ENCODE measurements at regions not wholly inside any gene's neighbourhood (a gene's known extent, or its start where the extent isn't known, plus 50 kb on each side); places are given as distances from the start of the nearest gene placed in this dataset.

DNA sequence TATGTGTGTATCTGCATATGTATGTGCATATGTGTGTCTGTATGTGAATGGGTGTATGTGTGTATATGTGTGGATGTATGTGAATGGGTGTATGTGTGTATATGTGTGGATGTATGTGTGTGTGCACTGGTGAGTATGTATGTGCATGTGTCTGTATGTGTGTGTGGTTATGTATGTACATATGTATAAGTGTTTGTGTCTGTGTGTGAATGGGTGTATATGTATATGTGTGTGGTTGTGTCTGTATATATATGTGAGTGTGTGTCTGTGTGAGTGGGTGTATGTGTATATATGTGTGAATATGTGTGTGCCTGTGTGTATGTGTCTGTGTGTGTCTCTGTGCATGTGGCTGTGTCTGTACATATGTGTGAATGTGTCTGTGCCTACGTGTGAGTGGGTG is 748.4 kb upstream of the HS6ST1 start:
- no peak for DNase-seq (ENCODE audit: extremely low read depth in 1 of 2, low read depth in 1 of 2)

DNA sequence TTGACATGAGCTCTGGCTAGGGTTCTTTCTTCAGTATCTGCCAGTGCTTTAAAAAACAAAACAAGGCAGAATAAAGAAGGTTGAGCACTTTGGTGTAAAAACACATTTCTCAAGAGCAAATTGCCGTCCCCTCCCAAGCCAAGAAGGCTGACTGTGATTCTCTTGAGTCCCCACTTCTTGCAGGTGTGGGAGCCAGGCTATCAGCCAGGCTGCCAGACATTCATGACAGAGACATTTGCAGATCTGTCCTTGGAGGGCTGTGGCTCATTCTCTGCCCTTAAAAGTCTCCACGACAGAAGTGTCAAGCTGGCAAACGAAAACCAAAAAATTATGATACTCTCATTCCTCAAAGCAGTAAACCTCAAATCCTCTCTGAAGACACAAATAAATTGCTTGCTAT is 749.3 kb upstream of the HS6ST1 start:
- DNase-seq (ENCODE audit: extremely low read depth in 1 of 2, low read depth in 1 of 2) = no peak

DNA sequence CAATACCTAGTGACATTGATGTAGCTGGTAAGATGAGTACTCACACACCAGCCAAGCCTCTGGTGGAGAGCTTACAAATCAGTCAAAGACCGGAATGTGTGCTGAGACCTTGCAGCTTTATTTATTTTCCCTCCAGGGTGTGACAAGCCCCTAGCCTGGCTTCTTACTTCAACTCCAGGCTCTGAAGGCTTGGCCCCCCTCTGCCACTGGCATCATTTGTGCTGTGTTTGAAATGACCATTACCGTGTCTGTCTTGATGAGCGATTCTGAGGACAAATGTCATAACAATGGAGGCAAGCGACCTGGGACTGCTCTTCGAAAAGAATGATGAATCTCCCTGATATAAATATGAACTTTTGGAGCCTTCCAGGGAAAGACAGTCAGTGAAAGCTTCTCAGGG is 749.9 kb upstream of the HS6ST1 start:
- no peak for DNase-seq (ENCODE audit: extremely low read depth in 1 of 2, low read depth in 1 of 2)

DNA sequence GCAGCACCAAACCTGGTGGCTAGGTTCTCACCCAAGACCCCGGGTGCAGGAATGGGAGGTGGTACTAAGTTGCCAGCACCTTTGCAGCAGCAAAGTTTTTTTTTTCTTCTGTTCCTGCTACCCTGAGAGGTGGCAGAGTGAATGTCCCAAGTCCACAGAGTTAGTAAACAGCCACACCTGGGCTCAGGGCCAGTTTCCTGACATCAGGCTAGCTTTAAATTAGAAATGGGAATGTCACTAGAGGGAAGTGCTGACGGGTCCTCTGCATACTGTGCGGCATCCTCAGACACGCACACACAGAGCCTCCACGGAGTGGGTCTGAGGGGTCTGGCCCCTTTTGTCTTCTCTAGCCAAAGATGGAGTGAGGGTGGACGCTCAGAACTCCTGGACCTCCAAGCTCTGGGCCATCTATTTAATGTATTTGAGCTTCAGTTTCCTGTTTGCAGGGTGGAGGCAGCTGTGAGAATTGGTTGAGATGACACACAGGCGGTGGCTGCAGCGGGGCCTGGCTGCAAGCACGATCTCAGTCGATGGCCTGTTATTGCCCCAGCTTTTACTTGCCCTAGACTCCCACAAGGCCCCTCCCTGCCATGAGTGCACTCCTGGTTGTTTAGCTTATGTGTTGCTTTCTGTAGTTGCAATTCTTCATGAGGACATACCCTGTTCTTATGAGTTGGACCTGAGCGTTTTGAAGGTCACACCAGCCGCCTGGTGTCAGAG is 751.4 kb upstream of the HS6ST1 start:
- no peak for DNase-seq (ENCODE audit: extremely low read depth in 1 of 2, low read depth in 1 of 2)

DNA sequence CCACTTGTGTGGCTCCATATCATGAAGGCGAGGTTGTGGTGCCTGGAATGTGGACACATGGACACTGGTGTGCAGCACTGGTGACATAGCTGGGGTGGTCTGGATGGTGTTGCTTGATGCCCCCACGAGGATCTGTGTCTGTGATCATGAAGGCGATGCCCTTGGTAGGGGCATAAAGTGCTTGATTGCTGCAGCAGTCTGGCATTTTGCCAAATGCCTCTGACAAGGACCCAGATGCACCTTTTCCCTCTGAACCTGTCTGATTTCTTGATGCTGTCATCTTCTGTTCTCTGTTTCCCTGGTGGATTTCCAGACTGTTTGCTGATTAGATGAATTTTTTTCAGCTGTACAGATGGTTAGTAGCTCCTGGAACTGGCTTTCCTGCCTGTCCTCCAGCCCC is 752.0 kb upstream of the HS6ST1 start:
- no peak for DNase-seq (ENCODE audit: extremely low read depth in 1 of 2, low read depth in 1 of 2)

DNA sequence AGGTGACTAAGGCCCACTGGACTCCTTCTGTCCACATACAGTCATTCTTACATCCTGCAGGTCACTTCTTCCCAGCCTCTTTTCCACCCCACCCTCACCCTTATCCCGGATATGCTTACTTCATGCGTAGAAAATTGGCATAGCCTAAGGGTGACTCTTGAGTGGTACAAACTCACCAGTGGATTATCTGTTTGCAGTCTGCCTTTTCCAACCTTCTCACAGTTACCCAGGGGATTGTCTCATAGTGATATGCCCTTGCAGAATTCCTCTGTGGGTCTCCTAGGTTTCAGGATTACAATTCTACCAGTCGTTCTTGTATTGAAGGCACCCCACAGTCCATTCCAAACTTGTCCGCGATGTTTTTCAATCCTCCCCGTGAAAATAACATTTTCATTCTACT is 752.9 kb upstream of the HS6ST1 start:
- DNase-seq (ENCODE audit: extremely low read depth in 1 of 2, low read depth in 1 of 2) = no peak

DNA sequence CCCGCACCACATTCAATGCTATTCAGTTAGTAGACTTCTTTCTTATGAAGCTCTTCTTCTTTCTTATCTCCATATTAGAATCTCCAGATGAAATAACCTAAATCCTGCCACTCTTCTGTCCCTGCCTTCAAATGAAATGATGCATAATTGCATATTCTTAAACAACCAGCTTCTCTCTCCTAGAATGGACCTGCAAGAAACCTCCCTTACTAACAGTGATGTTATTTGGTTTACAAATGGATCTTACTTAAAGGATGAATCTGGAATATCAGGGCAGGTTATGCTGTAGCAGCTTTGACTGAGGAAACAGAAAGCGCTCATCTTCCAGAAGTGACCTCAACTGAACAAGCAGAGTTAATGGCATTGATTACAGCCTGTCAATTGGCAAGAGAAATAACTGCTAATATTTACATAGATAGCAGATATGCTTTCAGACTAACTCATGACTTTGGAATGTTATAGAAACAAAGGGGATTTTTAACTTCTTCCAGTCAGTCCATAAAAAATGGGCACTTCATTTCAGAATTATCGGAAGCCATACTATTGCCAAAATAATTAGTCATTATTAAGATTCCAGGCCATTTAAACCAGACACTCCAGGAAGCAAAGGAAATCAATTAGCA is 755.7 kb upstream of the HS6ST1 start:
- no peak for DNase-seq (ENCODE audit: extremely low read depth in 1 of 2, low read depth in 1 of 2)

DNA sequence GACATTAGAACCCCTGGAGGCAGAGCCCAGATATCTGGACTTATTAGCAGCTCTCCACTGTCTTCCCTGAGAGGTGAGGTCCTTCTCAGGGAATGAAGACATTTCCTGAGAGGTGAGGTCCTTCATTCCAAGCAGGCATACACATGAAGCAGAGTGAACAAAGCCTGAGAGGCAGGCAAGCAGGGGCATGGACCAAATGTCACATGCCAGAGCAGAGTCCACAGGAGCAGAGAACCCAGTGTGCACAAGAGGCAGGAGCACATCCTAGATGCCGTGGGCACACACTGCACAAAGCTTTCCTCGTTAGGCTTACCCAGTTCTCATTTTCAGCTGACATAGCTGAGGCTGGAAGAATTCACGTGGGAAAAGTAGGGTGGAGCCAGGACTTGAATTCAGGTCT is 759.9 kb upstream of the HS6ST1 start:
- no peak for DNase-seq (ENCODE audit: extremely low read depth in 1 of 2, low read depth in 1 of 2)

DNA sequence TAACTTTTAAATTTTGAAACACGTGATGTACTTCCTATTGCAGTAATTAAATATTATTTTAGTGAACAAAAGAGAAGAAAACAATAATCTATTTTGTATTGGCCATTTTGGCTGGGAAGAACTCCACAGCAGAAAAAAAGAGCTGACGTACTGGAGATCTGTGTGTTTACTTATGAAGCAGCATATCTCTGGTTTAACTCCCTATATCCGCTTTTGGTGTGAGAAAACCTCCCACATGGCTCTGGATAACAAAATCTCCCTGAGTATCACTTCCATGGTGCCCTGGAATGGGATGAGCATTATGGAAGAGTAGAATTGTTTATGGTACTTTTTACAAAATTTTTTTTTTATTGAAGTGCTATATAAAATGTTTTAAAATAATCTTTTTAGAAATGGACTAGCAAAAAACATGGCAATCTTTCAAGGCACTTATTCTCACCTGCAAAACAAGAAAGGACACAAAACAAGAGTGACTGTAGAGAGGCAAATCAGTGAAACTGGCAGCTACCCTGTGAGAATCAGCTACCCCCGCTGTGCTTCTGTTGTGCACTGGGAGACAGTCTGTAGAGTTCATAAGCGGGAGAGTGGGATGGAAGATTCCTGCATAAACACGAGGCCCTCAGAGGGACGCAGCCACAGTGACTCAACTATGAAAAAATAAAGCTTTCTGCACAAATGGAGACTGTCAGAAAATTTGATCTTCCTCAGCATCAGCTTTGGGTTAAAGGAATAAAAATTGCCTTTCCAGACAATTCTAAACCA is 762.2 kb upstream of the HS6ST1 start:
- no peak for DNase-seq (ENCODE audit: extremely low read depth in 1 of 2, low read depth in 1 of 2)

DNA sequence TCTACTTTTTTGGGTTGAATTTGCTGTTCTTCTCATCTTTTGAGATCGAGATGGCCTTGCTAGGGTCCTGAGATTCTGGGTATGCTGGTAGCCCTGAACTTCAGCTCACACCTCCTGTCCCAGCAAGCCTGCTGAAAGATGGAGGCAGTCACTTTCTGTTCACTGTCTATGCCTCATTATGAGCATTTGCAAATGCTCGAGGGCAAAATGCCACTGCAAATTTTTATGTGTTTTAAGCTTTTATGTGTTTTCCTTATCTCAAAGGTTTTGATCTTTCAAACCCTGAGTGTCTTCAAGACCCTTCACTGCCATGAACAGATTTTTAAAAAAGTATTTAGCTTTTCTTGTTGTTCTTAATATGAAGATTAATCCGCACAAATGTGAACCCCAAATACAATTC is 766.7 kb upstream of the HS6ST1 start:
- DNase-seq (ENCODE audit: extremely low read depth in 1 of 2, low read depth in 1 of 2) = no peak

DNA sequence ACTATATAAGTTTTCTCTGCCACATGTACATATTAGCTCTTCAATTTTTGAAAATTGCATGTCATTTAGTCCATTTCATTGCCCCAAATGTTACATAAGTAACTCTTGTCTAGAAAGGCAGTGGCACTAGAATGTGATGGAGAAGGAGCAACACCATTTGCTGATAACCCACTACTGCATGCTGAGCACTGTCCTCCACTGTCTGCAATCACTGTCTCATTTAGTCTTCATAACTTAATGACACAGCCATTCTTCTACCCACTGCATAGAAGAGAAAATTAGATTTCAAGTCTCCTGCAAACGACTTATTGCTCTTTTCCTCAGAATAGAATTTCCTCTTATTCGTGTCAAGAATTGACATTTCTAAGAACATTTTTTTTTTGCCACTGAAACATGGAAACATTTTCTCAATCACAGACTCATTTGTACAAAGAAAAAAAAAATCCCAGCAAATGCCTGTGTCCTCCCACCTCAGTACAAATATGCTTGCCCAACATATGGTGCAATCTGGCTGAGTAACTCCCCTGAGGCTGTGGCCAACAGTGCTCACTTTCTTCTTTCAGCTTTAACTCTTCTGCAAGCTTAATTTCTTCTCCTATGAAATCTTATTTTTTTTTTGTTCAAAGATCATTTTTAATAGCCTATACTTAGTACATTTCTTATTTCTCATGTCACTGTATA is 768.6 kb upstream of the HS6ST1 start:
- DNase-seq (ENCODE audit: extremely low read depth in 1 of 2, low read depth in 1 of 2) = no peak

DNA sequence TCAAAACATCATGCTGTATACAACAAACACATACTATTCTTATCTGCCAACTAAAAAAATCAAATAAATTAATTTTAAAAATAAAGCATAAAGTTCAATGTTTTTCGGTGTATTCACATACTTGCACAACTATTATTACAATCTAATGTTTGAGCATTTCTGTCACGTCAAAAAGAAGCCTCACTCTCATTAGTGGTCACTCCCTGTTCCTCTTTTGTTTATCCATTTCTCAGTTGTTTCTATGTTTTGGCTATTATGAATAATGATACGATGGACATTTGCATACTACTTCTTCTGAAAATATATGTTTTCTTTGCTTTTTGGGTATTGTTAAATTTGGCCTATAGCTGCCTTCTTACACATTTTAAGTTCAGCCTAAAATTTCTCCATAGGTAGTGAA is 773.0 kb upstream of the HS6ST1 start:
- no peak for DNase-seq (ENCODE audit: extremely low read depth in 1 of 2, low read depth in 1 of 2)

DNA sequence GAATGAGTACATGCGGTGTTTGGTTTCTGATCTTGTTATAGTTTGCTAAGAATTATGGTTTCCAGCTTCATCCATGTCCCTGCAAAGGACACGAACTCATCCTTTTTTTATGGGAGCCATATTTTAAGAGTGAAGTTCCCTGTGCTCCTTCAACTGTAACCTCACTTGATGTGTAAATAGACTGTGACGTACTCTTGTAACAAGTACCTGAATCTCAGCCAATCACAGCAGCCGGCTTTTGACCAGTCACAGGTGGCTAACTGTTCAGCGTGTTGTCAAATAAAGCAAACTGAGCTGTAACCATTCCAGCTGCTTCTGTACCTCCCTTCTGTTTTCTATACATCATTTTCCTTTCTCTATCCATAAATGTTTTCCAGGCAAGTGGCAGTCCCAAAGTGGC is 774.3 kb upstream of the HS6ST1 start:
- DNase-seq (ENCODE audit: extremely low read depth in 1 of 2, low read depth in 1 of 2) = no peak

DNA sequence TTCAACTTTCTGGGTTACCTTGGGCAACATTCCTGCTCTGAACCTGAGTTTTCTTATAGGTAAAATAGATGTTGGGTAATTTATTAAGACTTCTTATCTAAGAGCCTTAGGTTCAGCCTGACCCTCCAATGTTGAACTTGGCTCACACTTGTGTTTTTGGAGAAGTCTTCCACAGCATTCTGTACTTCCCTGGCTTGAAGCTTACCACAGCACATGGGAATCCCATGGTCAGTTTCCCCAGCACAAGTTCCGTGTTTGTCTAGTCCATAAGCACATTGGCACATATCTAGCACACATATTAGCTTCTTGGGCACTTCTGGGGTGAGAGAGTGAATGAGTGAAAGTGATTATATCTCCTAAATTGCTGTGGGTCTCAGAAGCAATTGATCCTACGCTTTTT is 782.5 kb upstream of the HS6ST1 start:
- DNase-seq (ENCODE audit: extremely low read depth in 1 of 2, low read depth in 1 of 2) = no peak

DNA sequence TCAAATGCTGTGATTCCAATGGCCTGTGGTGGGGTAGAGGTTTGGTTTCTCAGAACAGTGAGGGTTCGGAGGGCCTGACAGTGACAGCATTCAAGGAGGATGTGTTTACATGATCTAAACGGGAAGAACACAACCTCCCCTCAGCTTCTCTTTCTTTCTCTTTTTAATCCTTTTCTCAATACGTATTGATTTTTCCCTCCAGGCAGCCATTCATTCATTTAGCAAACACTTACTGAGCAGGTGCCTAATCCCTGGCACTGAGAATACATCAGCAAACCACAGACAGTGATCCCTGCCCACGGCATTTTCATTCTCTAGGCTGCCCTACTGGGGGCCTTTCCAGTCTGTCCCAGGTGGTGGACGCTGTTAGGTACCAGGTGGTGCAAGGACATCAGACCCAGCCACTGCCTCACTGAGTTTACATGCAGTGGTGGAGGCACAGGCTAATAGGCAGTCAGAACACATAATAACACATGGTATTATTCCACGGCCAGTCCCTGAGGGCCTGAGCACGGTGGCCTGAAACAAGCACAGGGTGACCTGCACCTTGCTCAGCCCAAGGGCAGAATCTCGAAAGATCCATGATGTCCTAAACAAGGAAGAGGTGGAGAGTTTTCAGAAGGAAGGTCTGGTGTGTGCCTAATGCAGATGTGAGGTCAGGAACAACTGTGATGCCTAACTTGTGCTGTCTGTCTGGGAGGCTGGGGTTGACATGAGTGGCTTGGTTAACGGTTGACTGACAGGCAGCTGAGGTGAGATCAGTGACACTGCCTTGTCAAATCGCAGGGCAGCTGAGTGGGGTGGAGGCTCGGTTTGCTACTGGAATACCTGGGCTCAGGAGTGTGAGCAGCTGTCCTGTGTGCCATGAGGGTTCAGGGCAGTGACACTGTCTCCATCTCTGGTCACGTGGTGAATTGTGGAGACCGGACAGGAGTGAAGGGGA is 785.5 kb upstream of the HS6ST1 start:
- DNase-seq (ENCODE audit: extremely low read depth in 1 of 2, low read depth in 1 of 2) = no peak

DNA sequence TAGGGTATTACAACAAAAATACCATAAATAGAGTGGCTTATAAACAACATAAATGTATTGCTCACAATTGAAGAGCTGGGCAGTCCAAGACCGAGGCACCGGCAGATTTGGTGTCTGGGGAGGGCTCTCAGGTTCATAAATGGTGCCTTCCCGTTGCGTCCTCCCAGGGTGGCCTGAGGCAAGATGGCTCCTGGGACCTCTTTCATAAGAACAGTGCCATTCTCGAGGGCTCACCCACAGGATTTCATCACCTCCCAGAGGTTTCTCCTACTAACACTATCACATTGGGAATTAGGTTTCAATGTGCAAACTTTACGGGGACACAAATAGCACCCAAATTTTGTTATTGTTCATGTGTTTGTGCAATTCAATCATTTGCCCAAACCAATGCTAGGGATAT is 793.5 kb upstream of the HS6ST1 start:
- no peak for DNase-seq (ENCODE audit: extremely low read depth in 1 of 2, low read depth in 1 of 2)

DNA sequence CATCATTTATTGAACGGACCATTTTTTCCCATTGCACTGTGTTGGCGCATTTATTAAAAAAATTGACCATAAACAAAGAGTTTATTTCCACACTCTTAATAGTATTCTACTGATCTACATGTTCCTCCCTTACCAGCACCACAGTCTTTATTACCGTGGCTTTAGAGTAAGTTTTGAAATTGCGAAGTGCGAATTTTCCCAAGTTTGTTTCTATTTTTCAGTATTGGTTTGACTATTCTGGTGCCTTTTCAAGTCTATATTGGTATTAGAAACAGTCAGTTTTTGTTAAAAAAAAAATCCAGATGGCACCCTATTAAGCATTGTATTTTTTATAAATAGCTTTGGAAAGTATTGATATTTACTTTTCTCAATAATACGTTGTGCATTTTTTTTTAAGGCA is 795.1 kb upstream of the HS6ST1 start:
- no peak for DNase-seq (ENCODE audit: extremely low read depth in 1 of 2, low read depth in 1 of 2)

DNA sequence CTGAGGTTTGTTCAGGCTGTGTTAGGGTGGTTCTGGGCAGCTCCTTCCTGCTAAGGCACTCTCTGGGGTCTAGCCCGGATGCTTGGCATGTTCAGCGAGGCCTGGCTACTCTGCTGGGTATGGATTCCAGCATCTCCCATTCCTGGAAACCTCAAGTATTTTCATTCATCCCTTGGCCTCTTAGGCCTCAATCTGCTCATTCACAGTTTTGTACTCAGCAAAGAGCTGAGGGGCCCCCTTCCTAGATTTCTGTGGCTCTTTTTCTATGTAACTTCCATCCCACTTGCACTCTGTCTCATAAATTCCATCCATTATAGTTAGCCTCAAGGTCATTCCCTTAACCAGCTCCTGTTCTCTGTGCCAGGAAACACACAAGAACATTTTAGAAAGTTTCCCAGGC is 798.8 kb upstream of the HS6ST1 start:
- no peak for DNase-seq (ENCODE audit: extremely low read depth in 1 of 2, low read depth in 1 of 2)

DNA sequence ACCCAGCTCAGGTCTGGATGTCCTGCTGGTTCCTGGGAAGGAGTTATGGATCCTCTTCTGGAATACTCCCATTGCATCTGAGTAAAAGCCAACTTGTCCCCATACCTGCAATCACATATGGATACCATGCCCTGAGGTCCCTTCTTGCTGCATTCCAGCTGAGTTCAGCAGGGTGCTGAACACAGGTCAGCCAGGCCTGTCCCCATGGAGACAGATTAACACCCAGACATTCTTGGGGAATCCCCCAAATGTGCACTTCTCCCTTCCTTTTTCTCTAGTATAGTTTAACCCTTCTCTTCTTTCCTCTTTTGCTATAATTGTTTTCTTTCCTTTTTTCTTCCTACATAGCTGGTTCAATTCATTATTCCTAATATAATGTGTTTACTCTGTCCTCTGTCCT is 799.6 kb upstream of the HS6ST1 start:
- DNase-seq (ENCODE audit: extremely low read depth in 1 of 2, low read depth in 1 of 2) = no peak

DNA sequence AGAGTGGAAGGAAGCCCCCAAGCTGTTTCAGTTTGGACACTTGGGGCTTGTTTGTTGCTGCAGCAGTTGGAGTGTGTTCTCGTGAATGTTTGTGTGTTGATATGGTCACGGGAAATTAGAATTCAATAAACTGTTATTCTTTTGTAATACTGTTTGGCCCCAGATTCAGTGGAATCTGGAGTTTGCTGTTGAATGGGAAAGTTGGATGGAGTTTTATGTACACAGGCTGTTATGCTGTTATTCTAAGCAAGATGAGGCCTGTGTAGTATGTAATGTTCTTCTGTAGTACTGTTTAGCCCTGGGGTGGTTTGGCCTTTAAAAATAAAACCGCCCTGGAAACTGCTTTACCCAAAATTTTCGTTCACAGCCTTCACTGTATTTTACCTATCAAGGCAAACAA is 810.4 kb upstream of the HS6ST1 start:
- DNase-seq (ENCODE audit: extremely low read depth in 1 of 2, low read depth in 1 of 2) = no peak

Data from stimulated activated CD8-positive, alpha-beta memory T cell treated with anti-CD3 and anti-CD28 coated beads, Interleukin-7, amount 100 ng/mL, for 48 hours (primary cell).